HG03439 (cell line): ENCODE measurements at regions not wholly inside any gene's neighbourhood (a gene's known extent, or its start where the extent isn't known, plus 50 kb on each side); places are given as distances from the start of the nearest gene placed in this dataset.
"Not testable (repeated sequence)": the region's sequence is repeated elsewhere in the genome, so short reads cannot be mapped to it uniquely, and the experiment has no call there.

ENCODE experiments used
- ATAC-seq: cut with Tn5 transposase; IDR thresholded peaks from one replicate; pipeline ENCODE4 v1.9.1; 2021; ENCODE audit warnings: mild to moderate bottlenecking, moderate library complexity; ENCODE audit not compliant: unreplicated experiment

- ATAC-seq: no peak
Observed at GRCh38 chr5:15384581-15384980, 115.4 kb upstream of the FBXL7 start.

GRCh38 chr5:15384176-15384575, 115.8 kb upstream of the FBXL7 start:
- ATAC-seq: no peak

GRCh38 chr5:15383469-15383868, 116.5 kb upstream of the FBXL7 start:
- no peak for ATAC-seq

- ATAC-seq: no peak
Observed at GRCh38 chr5:15383021-15383420, 117.0 kb upstream of the FBXL7 start.

- ATAC-seq: no peak
Observed at GRCh38 chr5:15377573-15378340, 122.2 kb upstream of the FBXL7 start.

- ATAC-seq: no peak
Observed at GRCh38 chr5:15376803-15377202, 123.2 kb upstream of the FBXL7 start.

- no peak for ATAC-seq
Observed at GRCh38 chr5:15376088-15376487, 123.9 kb upstream of the FBXL7 start.

- ATAC-seq: no peak
Observed at GRCh38 chr5:15375559-15375958, 124.4 kb upstream of the FBXL7 start.

- ATAC-seq: no peak
Observed at GRCh38 chr5:15374886-15375285, 125.1 kb upstream of the FBXL7 start.

GRCh38 chr5:15373151-15373550, 126.8 kb upstream of the FBXL7 start:
- ATAC-seq: no peak

GRCh38 chr5:15371184-15371583, 128.8 kb upstream of the FBXL7 start:
- no peak for ATAC-seq

- no peak for ATAC-seq
Observed at GRCh38 chr5:15368835-15369234, 131.1 kb upstream of the FBXL7 start.

GRCh38 chr5:15367489-15367888, 132.5 kb upstream of the FBXL7 start:
- ATAC-seq: no peak

GRCh38 chr5:15366676-15367391, 133.1 kb upstream of the FBXL7 start:
- ATAC-seq: no peak

GRCh38 chr5:15365070-15365469, 134.9 kb upstream of the FBXL7 start:
- no peak for ATAC-seq

- ATAC-seq: no peak
Observed at GRCh38 chr5:15363601-15364000, 136.4 kb upstream of the FBXL7 start.

- ATAC-seq: not testable (repeated sequence)
Observed at GRCh38 chr5:15357092-15357453, 142.9 kb upstream of the FBXL7 start.

- not testable (repeated sequence) for ATAC-seq
Observed at GRCh38 chr5:15356308-15357091, 143.5 kb upstream of the FBXL7 start.

GRCh38 chr5:15354021-15354420, 146.0 kb upstream of the FBXL7 start:
- no peak for ATAC-seq

GRCh38 chr5:15353086-15353645, 146.8 kb upstream of the FBXL7 start:
- no peak for ATAC-seq

- no peak for ATAC-seq
Observed at GRCh38 chr5:15350614-15351013, 149.4 kb upstream of the FBXL7 start.
